Daoy (cell line): ENCODE measurements at regions not wholly inside any gene's neighbourhood (a gene's known extent, or its start where the extent isn't known, plus 50 kb on each side); places are given as distances from the start of the nearest gene placed in this dataset.
"Not testable (repeated sequence)": the region's sequence is repeated elsewhere in the genome, so short reads cannot be mapped to it uniquely, and the experiment has no call there.

Source experiments
- DNase-seq: peaks from one replicate; pipeline ENCODE4 v3.0.0-alpha.2; 2015; ENCODE audit warnings: low read depth

DNA sequence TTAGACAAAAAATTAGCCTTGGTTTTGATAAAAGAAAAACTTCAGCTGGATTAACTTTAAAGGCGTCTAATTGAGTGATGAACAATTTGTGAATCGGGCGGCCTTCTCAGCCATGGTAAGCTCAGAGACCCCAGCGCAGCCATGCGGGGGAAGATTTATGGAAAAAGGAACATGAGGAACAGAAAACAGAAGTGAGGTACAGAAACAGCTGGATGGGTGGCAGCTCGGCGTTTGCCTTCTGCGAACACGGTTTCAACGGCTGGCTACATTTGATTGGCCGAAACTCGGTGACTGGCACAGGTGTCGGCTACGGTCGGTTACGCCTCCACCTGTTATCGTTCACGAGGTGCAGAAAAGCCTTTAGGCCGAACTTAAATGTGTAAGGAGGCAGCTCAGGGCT lies 401.4 kb upstream of the FAT1 start:
- DNase-seq, result no peak

DNA sequence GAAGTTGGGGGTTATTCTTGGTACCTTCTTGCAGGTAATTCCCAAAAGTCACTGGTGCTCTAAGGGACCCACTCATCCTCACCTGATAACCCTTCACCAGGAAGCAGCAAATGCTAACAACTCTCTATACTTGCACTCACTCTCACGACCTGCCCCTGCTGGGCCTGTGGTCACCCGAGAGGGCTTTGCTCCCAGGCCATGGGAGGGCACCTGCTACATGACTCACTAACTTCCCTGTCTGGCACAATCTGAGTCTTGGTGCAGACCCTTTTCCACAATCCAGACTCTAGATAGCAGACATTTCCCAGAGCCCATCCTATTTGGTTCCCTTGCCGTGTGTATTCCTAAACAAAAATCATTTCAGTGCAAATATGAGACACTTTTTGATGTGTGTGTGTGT lies 403.8 kb upstream of the FAT1 start:
- peak; percentile 23 for DNase-seq

DNA sequence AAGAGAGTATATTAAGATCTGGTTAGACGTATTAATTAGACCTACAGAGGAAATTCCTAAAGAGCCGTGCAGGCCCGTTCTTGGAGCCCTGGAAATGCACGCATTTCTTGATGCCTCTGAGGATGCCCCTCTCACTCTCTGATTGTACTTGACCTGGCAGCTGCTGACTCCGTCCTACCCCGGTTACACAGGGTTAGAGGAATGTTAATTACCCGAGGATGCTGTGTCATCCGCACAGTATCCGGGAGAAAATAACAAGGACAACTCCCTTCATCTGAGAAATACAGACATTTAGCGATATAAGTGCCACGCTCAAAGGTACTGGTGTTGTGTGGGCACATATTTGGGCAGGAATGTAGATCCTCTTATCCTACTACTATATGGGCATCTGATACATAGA lies 404.6 kb upstream of the FAT1 start:
- DNase-seq, result peak; percentile 75

DNA sequence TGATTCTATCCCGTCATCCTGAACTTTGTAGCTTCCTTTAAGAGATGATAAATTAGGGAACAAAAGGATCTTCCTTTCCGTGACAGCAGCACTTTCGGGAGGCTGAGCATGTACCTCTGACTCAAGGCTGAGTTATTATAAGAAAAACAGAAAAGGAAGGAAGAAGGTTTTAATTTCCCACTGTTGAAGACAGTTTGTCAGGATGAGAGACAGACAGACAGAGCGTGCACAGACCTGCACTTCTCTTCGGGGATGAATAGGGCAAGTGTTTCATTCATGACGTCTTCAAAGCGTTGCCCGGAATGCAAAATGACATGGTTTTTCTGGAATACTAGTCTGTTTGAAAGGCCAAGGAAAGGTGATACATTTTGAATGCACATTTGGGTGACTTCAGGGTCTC lies 405.3 kb upstream of the FAT1 start:
- peak; percentile 61 for DNase-seq

DNA sequence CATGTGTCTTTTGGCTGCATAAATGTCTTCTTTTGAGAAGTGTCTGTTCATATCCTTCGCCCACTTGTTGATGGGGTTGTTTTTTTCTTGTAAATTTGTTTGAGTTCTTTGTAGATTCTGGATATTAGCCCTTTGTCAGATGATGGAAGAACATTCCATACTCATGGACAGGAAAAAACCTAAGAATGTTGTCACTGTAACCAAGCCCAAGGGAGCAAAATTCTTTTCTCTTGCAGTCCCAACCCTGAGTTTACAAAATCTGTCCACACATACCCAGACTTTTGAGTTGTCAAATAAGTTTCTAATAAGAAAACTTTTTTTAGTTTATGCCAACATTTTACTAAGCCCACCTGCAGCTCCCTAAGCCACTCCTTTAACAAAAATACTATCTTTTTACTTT lies 408.2 kb upstream of the FAT1 start:
- not testable (repeated sequence) for DNase-seq

DNA sequence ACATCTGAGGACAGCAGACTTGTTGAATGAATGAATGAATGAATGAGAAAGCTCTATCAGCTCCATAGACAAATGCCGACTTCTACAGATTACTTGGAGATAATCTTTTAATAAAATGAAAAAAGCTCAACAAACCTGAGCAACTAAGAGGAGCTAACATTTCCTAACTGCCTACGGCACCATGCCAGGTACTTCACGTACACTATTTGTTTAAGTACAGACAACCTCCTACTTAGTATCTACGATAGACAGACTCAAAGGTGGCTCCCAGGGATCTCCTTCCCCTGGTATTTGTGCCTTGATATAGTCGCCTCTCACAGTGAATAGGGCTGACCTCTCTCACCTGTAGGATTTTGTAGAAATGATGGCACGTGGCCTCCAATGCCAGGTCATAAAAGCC lies 412.2 kb upstream of the FAT1 start:
- DNase-seq, result no peak

DNA sequence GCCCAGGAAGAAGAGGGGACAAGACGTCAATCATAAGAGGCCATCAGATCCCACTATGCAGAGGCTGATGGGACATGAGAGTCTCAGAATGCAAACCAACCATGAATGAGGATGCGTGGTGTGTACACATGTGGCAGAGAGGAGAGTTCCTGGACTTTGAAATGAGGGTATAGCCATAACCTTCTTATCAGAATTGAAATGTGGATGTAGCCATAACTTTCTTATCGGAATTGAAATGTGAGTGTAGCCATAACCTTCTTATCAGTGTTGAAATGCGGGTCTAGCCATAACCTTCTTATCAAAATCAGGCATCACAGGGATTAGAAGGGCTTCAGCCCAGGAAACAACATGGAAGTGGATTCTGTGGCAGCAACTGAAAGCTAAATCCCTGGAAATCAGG lies 415.5 kb upstream of the FAT1 start:
- DNase-seq, result no peak

DNA sequence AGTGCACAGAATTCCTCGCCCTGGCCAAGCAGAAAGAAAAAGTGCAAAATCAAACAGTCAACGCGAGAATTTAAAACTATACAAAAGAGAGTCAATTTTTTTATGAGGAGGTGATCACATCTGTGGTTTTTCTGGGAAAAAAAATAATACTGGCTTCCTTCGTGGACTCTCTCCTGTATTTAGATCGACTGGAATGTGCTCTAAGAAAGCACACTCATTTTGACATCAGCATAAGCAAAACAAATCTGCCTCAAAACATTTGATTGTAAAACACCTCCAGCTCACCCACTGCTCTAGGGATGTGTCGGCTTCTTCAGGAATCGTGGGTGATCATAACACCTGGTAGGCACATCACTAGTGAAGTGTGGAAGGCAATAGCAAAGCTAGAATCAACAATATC lies 417.4 kb upstream of the FAT1 start:
- peak; percentile 11 for DNase-seq

DNA sequence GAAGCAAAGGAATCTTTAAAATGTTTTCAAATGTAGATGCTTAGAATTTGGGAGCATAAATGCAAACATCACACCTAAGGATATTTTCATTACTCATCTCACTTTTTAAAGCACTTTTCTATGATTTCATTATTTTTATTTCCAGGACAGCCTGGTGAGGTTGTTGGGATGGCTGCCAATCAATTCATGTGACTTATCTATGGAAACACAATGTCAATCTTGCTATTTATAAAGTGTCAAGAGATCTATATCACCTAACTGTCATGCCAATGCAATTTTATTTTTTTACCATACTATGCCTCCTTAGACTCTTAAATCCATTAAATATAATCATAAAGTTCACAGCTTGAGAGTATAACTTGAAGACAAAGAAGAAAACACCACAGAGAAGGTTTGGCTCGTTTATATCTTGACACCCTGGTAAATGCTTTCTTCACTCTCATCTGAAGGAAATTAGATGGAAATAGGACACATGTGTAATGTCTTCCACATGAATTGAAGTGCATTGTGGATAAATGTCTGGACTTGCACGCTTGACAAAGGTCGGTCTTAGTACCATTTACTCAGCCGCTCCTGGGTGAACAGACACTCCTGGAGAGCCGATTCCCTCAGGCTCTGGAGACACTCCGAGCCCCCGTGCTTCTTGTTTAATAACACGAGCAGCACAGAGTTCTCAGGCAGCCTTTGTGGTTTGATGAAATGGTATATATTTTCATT lies 425.7 kb upstream of the FAT1 start:
- no peak for DNase-seq

DNA sequence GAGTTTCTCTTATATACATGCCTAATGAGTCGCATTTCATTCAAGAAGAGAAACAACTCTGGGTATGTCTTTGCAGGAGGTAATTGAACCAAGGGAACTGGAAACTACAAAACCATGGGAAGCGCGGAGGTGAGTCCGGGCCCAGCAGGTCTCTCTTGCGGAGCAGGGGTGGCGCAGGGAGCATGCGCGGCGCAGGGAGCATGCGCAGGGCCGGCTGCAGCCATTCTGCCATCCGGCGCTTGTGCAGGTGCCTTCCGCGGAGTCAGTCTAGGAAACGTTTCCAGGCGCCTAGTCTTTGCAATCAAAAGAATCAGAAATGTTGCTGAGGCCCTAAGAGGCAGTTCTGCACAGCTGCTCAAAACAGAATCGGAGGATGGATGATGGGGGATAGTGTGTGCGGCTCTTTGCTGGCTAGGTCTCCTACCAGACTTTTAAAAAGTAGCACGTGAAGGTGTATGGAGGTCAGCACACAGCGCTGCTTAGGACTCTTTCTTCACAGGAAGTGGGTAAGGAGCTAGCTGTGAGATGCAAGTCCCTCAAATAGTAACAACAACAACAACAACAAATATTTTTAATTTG lies 433.8 kb upstream of the FAT1 start:
- DNase-seq, result peak; percentile 40

DNA sequence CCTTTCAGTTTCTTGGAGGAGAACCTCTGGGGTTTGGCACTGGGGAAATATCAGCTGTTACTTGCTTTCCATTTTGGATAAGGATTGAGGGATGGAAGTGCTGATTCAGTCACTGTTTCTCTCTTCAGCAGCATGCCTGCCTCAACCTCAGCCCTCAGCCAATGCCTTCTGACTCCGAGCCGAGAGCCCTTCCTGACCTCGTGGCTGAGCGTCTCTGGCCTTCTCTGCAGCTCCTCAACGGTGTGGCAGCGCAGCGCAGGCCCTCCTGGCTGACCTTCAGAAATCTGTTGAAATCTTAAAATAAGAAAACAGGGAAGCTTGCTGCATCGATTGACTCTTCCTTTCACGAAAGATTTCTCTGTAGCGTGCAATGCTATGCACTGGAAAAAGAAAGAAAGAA lies 434.3 kb upstream of the FAT1 start:
- no peak for DNase-seq

DNA sequence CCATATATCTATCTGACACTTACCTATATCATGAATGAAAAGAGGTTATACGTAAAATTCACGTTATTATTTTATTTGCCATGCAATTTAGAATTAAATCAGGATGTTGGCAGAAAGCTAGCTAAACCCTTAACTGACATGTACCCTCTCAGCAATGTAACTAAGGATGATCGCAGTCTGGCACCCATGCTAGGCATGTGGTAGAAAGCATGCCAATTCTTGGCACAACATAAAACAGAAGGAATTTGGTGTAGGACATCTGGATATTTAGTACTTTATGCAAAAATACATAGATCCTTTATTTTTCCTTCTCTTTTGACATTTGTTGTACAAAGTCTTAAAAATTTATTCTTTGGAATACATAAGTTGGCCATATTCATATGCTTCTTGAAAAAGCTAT lies 436.8 kb upstream of the FAT1 start:
- DNase-seq, result no peak

DNA sequence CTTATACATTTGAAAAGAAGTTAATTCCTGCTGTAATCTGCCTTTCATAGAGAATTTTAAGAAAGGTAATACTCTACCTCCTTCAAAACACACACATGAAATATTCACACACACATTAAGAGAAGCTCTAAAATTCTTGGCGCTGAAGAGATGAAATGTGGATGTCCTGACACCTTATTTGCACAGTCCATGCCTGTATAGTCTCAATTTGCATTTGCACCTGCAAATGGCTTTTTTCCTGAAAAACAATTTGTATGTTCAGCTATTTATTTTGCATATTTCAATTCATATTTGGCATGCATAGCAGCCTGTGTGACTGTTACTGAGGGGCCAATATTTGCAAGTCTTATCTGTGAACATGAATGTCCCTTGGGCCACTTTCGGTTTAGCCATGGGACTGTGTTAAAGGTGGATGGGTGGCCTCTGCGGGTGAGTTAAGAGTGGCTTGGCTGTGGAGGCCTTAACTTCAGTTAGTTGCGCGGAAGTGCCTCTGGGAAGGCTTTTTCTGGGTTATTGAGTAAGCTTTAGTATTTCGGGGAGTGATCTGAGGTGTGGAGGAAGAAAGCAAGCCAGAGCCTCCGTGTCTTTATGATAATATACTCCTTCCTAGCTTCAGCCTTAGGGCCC lies 443.3 kb upstream of the FAT1 start:
- peak; percentile 4 for DNase-seq

DNA sequence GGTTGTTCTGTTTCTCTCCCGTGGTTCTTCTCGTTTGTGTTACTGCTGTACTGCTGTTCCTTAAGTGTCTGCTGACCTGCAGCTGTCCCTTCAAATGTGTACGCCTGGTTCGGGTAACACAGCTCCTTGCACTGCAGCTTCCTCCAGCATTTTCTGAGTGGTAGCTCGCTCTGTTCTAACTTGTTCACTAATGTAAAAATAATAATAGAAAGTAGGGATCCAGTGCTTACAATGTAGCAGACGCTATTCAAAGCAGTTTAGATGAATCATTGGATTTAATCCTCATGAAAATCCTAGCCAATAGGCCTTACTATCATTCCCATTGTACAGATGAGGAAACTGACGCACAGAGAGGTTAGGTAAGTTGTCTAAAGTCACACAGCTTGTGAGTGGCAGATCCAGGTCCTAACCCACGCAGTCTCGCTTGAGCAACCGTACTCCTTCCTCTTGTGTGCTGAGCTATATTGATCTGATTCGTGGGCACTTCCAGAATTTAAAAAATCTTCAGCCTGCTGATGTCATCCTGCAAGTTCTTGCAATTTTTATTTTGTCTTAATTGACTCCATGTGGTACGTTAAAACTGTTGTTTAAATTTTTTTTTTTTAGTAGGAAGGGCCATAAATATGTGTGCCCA lies 448.2 kb upstream of the FAT1 start:
- no peak for DNase-seq

DNA sequence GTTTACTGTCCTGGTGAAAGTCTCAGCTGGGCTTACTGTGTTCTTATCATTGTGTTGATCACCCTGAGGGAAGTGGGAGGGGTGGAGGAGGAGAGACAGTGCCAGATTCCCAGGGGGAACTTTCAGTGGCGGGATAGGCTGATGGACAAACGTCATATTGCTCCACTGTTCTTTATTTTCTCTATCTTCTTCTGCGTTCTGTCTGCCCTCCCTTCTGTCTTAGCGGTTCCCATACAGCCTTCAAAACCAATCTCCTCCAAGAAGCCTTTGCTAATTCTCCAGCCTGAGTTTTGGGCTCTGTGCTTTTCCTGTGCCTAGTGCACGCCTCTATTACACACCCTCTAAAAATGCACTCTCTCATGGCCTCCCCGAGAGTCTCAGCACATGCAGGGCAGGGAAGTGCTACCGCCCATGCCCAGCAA lies 448.7 kb upstream of the FAT1 start:
- DNase-seq, result peak; percentile 24

DNA sequence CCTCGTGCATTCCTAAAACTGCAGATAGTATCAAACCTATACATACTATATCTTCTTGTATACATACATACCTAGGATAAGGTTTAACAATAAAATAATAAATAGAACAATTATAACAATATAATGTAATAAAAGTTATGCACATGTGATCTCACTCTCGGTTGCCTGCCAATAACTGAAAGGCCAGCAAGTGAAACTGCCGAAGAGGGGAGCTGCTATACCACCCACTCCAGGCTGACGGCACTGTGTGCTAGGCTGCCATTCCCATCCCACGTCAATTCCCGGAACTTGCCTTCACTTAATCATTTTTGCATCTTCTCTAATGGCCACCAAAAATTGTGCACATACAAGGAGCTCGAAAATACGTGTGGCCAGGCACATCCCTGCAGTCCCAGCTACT lies 451.1 kb upstream of the FAT1 start:
- DNase-seq, result no peak

DNA sequence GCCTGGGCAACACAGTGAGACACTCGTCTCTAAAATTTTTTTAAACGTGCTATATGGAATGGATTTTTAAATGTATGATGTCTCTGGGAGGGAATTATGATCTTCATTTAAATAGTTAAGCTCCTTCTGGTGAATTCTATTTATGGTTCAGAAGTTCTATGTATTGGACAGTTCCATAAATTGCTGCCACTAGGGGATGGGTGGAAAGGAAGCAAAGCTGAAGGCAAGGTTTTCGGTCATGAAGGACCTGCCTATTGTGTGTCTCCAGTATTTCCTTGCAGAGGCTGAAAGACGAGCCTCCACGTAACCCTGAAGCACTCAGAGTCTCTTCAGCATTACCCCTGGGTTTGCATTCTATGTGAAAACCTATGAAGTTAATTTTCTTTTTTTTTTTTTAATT lies 451.5 kb upstream of the FAT1 start:
- DNase-seq, result no peak

DNA sequence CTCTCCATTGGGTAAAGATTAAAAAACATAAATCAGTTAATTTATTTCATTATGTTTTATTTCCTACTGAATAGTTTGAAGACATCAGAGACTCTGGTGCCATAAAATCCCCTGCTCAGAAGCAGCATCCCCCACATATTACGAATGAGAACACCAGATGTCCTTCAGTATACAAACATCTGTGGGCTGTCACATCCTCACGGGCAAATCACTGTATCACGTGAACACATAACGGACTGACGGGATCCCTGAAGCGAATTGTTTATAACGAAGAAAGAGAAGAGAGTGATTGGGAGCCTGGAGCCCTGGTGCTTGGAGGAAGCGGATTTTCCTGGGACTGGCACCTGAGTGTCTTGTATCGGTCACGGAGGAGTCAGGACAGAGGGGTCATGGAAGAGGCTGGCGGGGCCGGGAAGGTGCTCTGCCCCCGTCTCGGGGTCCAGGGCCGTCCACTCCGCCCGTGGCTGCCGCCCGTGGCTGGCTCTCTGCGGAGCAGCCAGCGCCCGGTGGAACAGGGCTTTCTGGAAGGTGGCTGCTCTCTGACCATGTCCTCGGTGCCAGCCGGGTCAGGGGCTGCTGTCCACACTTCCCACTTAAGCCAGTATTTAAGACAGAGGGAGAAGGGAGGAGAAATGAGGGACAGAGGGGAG lies 452.7 kb upstream of the FAT1 start:
- DNase-seq, result no peak

DNA sequence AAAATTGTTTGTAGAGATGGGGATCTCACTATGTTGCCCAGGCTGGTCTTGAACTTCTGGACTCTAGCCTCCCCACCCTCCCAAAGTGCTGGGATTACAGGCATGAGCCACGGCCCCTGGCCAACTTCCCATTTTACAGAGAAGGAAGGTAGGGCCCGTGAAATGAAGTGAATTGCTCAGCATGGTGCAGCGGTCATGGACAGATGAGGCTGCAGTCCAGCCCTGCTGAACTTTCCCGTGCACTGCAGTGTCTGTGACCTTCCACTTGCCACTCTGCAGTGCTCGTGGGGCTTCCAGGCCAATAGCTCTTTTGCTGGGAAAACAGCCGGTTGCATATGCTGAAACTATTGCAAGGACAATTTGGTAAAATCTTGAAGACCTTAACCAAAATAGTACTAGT lies 454.4 kb upstream of the FAT1 start:
- no peak for DNase-seq

DNA sequence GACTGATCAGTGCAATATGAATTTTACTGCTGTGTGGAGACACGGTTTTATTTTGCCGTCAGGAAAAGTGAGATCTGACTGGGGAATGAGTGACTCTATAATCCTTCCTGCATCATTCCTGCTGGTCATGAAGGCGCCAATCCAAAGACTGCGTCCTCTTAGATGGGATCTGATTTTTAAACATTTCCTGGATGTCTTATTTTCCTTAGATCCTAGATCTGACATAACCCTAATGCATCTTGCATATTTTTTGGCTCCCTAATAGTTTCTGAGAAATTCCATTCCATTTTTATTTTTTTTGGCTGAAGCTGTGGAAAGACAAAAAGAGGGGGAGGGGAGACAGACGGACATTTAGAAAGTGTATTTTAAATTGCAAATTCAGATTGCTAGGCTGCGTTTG lies 454.9 kb upstream of the FAT1 start:
- DNase-seq, result no peak

DNA sequence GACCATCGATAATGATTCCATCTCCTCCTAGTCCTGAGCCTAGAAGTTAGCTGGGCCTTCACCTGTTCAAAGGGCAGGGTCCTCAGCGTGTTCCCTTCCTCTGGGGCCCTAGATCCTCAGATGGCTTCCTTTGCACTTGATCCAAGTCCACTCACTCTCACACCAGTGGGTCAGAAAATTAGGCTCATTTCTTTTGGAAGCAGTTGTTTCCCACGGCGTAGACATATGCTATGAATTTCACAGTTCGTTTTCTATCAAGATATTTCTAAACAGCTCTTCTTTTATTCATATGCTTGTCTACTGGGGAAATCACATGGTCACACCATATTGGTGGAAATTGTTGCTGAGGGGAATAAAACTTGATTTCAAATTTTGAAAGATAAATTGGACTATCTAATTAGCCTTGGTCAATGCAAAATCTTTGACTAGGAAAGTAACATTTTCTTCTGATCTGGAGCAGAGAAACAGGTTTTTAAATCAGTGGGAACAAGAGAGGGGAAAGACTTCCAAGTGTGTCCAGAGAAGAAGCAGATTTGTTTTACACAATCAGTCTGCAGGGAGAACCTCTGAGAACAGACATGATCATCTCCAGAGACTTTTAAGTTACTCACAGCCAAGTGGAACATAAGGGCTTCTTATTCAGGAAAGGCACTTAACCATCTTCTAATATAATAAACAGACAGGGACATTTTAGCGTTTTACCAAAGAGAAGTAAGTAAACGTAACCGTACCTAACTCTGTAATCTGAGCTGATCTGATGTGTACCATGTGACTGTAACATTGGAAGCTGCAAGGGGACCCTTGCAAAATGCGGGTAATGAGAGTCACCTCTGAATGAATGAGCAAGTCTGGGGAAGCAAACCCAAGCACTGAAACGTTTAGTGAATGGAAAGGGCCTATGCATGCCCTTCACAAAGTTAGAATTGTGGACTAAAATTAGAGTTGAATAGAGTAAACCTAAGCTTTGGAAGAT lies 455.7 kb upstream of the FAT1 start:
- DNase-seq, result no peak
